ENCODE measurements at regions not wholly inside any gene's neighbourhood (a gene's known extent, or its start where the extent isn't known, plus 50 kb on each side); places are given as distances from the start of the nearest gene placed in this dataset.

DNA sequence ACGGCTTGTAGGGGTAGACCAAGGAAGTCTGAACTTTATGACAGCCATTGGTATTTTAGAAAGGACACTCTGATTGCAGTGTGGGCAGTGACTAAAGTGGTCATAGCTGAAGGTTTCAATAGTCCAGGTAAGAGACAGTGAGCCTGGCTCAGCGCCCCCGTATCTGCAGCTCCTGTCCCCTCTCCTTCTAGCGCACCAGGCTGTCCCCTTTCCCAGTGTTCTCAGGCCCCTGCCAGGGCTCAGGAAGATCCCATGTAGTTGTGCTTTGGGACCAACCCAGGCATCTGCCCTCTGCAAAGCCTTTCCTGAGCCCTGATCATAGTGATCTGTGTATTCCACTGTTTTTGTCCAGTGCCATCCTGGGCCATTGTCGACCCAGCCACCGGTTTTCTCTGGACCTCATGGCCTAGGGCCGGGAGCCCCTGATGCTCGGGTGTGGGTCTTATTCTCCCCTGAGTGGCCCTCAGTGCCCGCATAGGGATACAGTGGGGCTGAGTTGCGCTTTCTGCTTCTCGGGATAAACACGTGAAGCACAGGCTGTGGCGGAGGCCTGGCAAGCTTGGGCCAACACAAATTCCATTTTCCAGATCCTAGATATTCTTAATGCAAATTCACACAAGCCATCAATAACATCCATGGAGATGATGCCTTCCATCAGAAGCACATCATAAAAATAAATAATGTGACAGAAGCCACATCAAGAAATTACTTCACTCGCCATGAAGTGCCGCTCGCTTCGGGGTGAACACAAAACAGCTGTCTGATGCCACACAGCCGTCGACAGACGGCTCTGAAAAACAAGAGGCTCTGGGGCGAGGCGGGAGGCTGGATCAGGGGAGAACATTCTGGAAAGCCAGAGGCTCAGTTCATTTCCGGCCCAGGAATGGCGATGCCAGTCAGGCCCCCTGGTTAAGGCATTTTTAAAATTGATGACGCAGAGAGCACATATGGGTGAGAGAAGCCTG, 805.0 kb downstream of the TBC1D22A start:
- H3K27me3 ChIP-seq = peaks cover 0 to 31% (median 0%) of the 10 kb centered on the region in 4 donors
- no peaks in the 10 kb centered on the region for H3K36me3 ChIP-seq
- intact Hi-C loops (cut with DNase I) = no loop called here
- no peak overlapping the region for H3K4me3 ChIP-seq
- no peaks in the 10 kb centered on the region for H3K9me3 ChIP-seq
- TF ChIP-seq POLR2A (IDR thresholded peaks at IDR 0.05) = no peak
- TF ChIP-seq, protein P1, sequence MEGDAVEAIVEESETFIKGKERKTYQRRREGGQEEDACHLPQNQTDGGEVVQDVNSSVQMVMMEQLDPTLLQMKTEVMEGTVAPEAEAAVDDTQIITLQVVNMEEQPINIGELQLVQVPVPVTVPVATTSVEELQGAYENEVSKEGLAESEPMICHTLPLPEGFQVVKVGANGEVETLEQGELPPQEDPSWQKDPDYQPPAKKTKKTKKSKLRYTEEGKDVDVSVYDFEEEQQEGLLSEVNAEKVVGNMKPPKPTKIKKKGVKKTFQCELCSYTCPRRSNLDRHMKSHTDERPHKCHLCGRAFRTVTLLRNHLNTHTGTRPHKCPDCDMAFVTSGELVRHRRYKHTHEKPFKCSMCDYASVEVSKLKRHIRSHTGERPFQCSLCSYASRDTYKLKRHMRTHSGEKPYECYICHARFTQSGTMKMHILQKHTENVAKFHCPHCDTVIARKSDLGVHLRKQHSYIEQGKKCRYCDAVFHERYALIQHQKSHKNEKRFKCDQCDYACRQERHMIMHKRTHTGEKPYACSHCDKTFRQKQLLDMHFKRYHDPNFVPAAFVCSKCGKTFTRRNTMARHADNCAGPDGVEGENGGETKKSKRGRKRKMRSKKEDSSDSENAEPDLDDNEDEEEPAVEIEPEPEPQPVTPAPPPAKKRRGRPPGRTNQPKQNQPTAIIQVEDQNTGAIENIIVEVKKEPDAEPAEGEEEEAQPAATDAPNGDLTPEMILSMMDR (IDR thresholded peaks at IDR 0.05) = no peak
- WGBS, 2 donors = 81 to 82% methylated on average over 19 to 23 of the region's 25 CpGs
- H3K4me1 ChIP-seq = no peaks in the 10 kb centered on the region
- H3K27ac ChIP-seq = no peak overlapping the region
- DNase-seq = no peak

DNA sequence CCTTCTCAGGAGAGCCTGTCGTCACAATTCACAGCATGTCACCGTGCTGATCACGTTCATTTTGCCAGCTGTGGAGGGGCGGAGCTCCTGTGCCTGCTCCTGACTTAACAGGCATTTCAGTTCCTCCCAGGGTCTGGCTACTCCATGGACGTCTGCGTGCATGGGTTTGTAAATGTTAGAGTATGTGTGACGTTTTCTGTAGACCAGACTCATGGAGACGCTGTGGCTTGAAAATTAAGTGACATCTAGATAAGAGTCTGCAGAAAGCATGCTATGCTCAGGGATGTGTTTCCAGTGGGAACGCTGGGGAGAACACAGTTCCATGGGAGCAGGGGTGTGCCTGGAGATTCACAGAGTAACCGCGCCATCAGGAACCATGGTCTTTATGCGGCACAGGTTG, 804.0 kb downstream of the TBC1D22A start:
- intact Hi-C loops (cut with DNase I) = no loop called here
- no peak for DNase-seq
- H3K27ac ChIP-seq = no peak overlapping the region
- WGBS, 2 donors = 79 to 81% methylated on average over 6 to 12 of the region's 12 CpGs
- H3K36me3 ChIP-seq = no peaks in the 10 kb centered on the region
- H3K4me1 ChIP-seq = no peaks in the 10 kb centered on the region
- no peak overlapping the region for H3K4me3 ChIP-seq
- TF ChIP-seq POLR2A (IDR thresholded peaks at IDR 0.05) = no peak
- TF ChIP-seq, protein P1 (IDR thresholded peaks at IDR 0.05) = no peak
- no peaks in the 10 kb centered on the region for H3K9me3 ChIP-seq
- peaks cover 0 to 33% (median 0%) of the 10 kb centered on the region in 4 donors for H3K27me3 ChIP-seq

DNA sequence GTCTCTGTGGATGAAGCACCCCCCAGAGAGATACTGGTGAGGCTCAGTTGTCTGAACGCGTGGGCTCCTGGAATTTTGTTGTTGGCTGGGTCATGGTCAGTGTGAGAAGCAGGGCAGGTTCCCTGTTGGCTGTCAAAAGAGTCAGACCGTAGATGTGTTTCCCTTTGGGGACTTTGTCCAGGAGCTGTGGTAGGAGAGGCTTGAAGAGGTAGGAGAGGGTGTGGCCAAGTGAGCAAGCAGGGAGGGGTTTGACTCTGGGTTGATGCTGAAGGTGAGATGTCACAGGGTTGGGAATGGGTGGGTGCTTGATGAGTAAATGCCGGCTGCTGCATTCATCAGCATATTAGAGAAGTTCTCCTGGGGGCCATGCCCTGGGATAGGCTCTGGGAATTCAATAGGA, 803.2 kb downstream of the TBC1D22A start:
- Histone ChIP-seq H3K27ac (no peak overlapping the region), H3K27me3 (peaks cover 0 to 37% (median 0%) of the 10 kb centered on the region in 4 donors), H3K4me3 (no peak overlapping the region), H3K9me3 (no peaks in the 10 kb centered on the region), H3K36me3 (no peaks in the 10 kb centered on the region), H3K4me1 (no peaks in the 10 kb centered on the region)
- DNase-seq = no peak
- intact Hi-C loops (cut with DNase I) = no loop called here
- TF ChIP-seq, protein P1 (IDR thresholded peaks at IDR 0.05) = no peak
- no peak for TF ChIP-seq POLR2A (IDR thresholded peaks at IDR 0.05)
- WGBS, 2 donors = 65 to 75% methylated on average over 1 to 4 of the region's 4 CpGs

DNA sequence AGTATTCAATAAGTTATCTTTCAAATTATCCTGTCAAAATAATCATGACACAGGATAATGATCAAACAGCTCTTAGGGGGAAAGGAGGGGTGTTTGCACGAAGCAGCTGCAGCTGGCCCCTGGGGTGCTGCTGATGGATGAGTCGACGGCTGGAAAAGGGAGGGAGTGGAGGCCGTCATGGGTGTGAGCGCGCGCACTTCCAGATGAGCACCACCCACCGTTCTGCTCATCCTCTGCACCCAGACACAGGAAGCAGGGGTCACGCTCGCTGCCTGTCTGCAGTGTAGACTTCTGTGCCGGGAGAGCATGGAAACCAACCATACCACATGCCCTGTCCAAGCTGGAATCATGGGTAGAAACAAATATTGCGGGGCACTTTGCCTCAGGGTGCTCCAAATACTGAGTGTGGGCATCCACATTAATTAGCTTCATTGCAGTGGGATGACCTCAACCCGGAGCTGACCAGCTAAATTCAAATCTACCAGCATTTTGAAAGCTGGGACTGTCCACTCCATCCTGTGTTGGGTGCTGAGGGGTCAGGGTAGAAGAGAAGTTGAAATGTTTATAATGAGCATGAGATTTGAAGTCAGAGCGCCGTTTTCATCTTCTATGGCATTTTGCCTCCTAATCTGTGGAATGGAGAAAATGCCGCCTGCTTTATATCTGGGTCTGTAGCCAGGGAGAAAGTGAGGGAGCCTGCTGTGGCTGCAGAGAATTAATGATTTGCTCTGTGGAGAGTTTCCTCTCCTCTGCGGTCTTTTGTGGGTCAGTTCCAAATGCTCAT, 802.4 kb downstream of the TBC1D22A start:
- Histone ChIP-seq H3K36me3 (no peaks in the 10 kb centered on the region), H3K27me3 (peaks cover 0 to 33% (median 0%) of the 10 kb centered on the region in 4 donors), H3K9me3 (no peaks in the 10 kb centered on the region), H3K4me3 (no peak overlapping the region), H3K4me1 (no peaks in the 10 kb centered on the region), H3K27ac (no peak overlapping the region)
- 54 to 55% methylated on average over 11 to 16 of the region's 17 CpGs for WGBS, 2 donors
- no peak for DNase-seq
- TF ChIP-seq, protein P1 (IDR thresholded peaks at IDR 0.05) = no peak
- no peak for TF ChIP-seq POLR2A (IDR thresholded peaks at IDR 0.05)
- intact Hi-C loops (cut with DNase I) = no loop called here

DNA sequence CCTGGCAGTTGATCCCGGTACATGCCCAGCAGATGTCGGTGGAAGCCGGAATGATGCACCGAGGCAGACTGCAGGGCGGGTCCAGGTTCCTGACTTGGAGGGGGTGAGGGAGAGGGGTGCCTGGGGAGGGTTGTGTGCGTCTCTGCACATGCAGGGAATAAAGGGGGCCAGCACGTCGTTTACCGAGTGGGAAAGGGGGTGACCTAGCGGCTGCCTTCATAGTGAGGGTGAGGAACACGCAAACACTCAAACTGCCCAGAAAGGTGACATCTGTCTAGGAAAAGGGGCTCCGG, 801.7 kb downstream of the TBC1D22A start:
- intact Hi-C loops (cut with DNase I) = no loop called here

More for the DNA sequence above, 801.7 kb downstream of the TBC1D22A start:
- Histone ChIP-seq H3K4me1 (no peaks in the 10 kb centered on the region), H3K9me3 (no peaks in the 10 kb centered on the region), H3K36me3 (no peaks in the 10 kb centered on the region), H3K4me3 (no peak overlapping the region), H3K27me3 (peaks cover 0 to 37% (median 0%) of the 10 kb centered on the region in 4 donors), H3K27ac (no peak overlapping the region)
- DNase-seq = no peak
- TF ChIP-seq, protein P1 (IDR thresholded peaks at IDR 0.05) = no peak
- TF ChIP-seq POLR2A (IDR thresholded peaks at IDR 0.05) = no peak
- WGBS, 2 donors = 56 to 69% methylated on average over 4 to 6 of the region's 12 CpGs

Data from esophagus squamous epithelium (tissue), 5 donors.